CD14-positive monocyte (primary cell): ENCODE measurements at regions not wholly inside any gene's neighbourhood (a gene's known extent, or its start where the extent isn't known, plus 50 kb on each side); places are given as distances from the start of the nearest gene placed in this dataset.

Source experiments
- DNase-seq, 3 donors: peaks; one replicate each; pipeline ENCODE4 v3.0.0-alpha.2; 2011 to 2022
- H2AFZ ChIP-seq: 2 replicates; pipeline ENCODE4 v1.6.0; 2012; ENCODE audit warnings: mild to moderate bottlenecking, low read depth, low read length, inconsistent platforms; ENCODE audit not compliant: insufficient read depth, poor library complexity, severe bottlenecking
- H3K27ac ChIP-seq, 2 donors: 1 replicate in 1 of 2; 2 replicates in 1 of 2; pipeline ENCODE4 v1.5.1; 2012 to 2013; ENCODE audit warnings: low read length in 2 of 2, control low read depth in 1 of 2, inconsistent platforms in 1 of 2, low read depth in 1 of 2, mild to moderate bottlenecking in 1 of 2
- H3K27me3 ChIP-seq, 2 donors: one replicate each; pipeline versions ENCODE4 v1.6.0 to v1.6.1; 2011 to 2013; ENCODE audit warnings: low read length in 2 of 2; ENCODE audit not compliant: control insufficient read depth in 2 of 2, insufficient read depth in 2 of 2
- H3K36me3 ChIP-seq, 2 donors: replicated peaks in 1 of 2; 1 replicate in 1 of 2; 2 replicates in 1 of 2; pipeline versions ENCODE4 v1.5.1 to v1.6.1; 2012 to 2013; ENCODE audit warnings: low read length in 2 of 2, control low read depth in 1 of 2, inconsistent platforms in 1 of 2, mild to moderate bottlenecking in 1 of 2; ENCODE audit not compliant: insufficient read depth in 2 of 2, control insufficient read depth in 1 of 2
- H3K4me1 ChIP-seq, 2 donors: 1 replicate in 1 of 2; 2 replicates in 1 of 2; pipeline versions ENCODE4 v1.5.1 to v1.6.1; 2012 to 2013; ENCODE audit warnings: low read length in 2 of 2, control low read depth in 1 of 2, inconsistent platforms in 1 of 2, mild to moderate bottlenecking in 1 of 2, moderate library complexity in 1 of 2; ENCODE audit not compliant: insufficient read depth in 2 of 2, control insufficient read depth in 1 of 2
- H3K4me2 ChIP-seq: replicated peaks from 2 replicates; pipeline ENCODE3; 2012; ENCODE audit warnings: low read length, moderate library complexity, mild to moderate bottlenecking; ENCODE audit not compliant: poor library complexity, severe bottlenecking; ENCODE audit errors: extremely low read depth
- H3K4me3 ChIP-seq, 3 experiments: fragments of 200-600 bp in 1 of 3; sonication (generic) in 1 of 3; replicated peaks in 1 of 3; 1 replicate in 2 of 3; 2 replicates in 1 of 3; pipeline ENCODE4 v1.5.1; 2011 to 2013; ENCODE audit warnings: low read length in 3 of 3, mild to moderate bottlenecking in 3 of 3, control low read depth in 2 of 3, low read depth in 2 of 3, inconsistent platforms in 1 of 3, moderate library complexity in 1 of 3
- H3K79me2 ChIP-seq: 2 replicates; pipeline ENCODE4 v1.6.0; 2012; ENCODE audit warnings: mild to moderate bottlenecking, control low read depth, inconsistent platforms, low read length, moderate library complexity; ENCODE audit not compliant: insufficient read depth
- H3K9ac ChIP-seq: 2 replicates; pipeline ENCODE4 v1.6.0; 2017; ENCODE audit warnings: low read length, mild to moderate bottlenecking; ENCODE audit not compliant: insufficient read depth, poor library complexity, severe bottlenecking
- H3K9me3 ChIP-seq, 2 donors: replicated peaks in 1 of 2; 1 replicate in 1 of 2; 2 replicates in 1 of 2; pipeline versions ENCODE4 v1.5.1 to v1.6.1; 2012 to 2013; ENCODE audit warnings: low read length in 2 of 2, control low read depth in 1 of 2; ENCODE audit not compliant: control insufficient read depth in 1 of 2, insufficient read depth in 1 of 2
- H4K20me1 ChIP-seq: 2 replicates; pipeline ENCODE4 v1.6.0; 2012; ENCODE audit warnings: mild to moderate bottlenecking, low read length, control low read depth, moderate library complexity; ENCODE audit not compliant: insufficient read depth
- H3K27ac Mint-ChIP-seq, 7 donors: one replicate each; pipeline ENCODE4 v1.8.0; 2020; ENCODE audit warnings: mild to moderate bottlenecking in 7 of 7, mixed read lengths in 7 of 7, moderate library complexity in 6 of 7, inconsistent platforms in 2 of 7
- H3K27me3 Mint-ChIP-seq, 3 donors: one replicate each; pipeline ENCODE4 v1.8.0; 2021 to 2022; ENCODE audit warnings: low read depth in 3 of 3, mild to moderate bottlenecking in 3 of 3, mixed read lengths in 3 of 3, moderate library complexity in 3 of 3, inconsistent platforms in 1 of 3
- H3K36me3 Mint-ChIP-seq, 2 donors: one replicate each; pipeline ENCODE4 v1.8.0; 2020; ENCODE audit warnings: mixed read lengths in 2 of 2, inconsistent platforms in 1 of 2, mild to moderate bottlenecking in 1 of 2
- H3K4me1 Mint-ChIP-seq: one replicate; pipeline ENCODE4 v1.8.0; 2020; ENCODE audit warnings: mild to moderate bottlenecking, mixed read lengths
- H3K4me3 Mint-ChIP-seq, 2 donors: one replicate each; pipeline ENCODE4 v1.8.0; 2020; ENCODE audit warnings: mild to moderate bottlenecking in 2 of 2, mixed read lengths in 2 of 2, moderate library complexity in 1 of 2
- H3K9me3 Mint-ChIP-seq, 7 donors: one replicate each; pipeline ENCODE4 v1.8.0; 2020 to 2022; ENCODE audit warnings: mixed read lengths in 7 of 7, mild to moderate bottlenecking in 6 of 7, moderate library complexity in 6 of 7, inconsistent platforms in 2 of 7
- CTCF ChIP-seq: fragments of 200-600 bp; IDR thresholded peaks from one replicate; pipeline ENCODE4 v1.8.0; 2022; ENCODE audit warnings: antibody characterized with exemption, mild to moderate bottlenecking
- WGBS: methylation state at CpG from one replicate; pipeline ENCODE4 v1.1.5; 2013; ENCODE audit warnings: missing lambda C conversion rate; ENCODE audit not compliant: insufficient coverage; 5-methylcytosine and 5-hydroxymethylcytosine counted together
- intact Hi-C, 2 donors: fragments of 100-400 bp; cut with micrococcal nuclease; formaldehyde crosslinking; loops; one replicate each; pipeline versions ENCODE4 v1.15.0 to v1.15.1; 2023

GRCh38 chr7:51619880-51620279 lies 303.3 kb upstream of the COBL start:
- Mint-ChIP-seq H3K27ac (no peak overlapping the region), H3K9me3 (peaks cover 4 to 24% (median 14%) of the 10 kb centered on the region in 7 donors), H3K4me3 (no peak overlapping the region), H3K27me3 (no peaks in the 10 kb centered on the region), H3K36me3 (no peaks in the 10 kb centered on the region), H3K4me1 (no peaks in the 10 kb centered on the region)
- Histone ChIP-seq H3K9ac (no peak overlapping the region), H3K4me2 (no peak overlapping the region), H3K27me3 (no peaks in the 10 kb centered on the region), H3K4me1 (no peaks in the 10 kb centered on the region), H3K36me3 (no peaks in the 10 kb centered on the region), H3K4me3 (no peak overlapping the region), H3K79me2 (no peaks in the 10 kb centered on the region), H3K27ac (no peak overlapping the region), H2AFZ (no peak overlapping the region), H3K9me3 (peaks cover 14 to 33% of the 10 kb centered on the region in 2 donors), H4K20me1 (no peaks in the 10 kb centered on the region)
- intact Hi-C loops = no loop called here
- TF ChIP-seq CTCF = no peak
- 75% methylated on average over 1 of the region's 3 CpGs for WGBS
- DNase-seq = no peak

- Histone ChIP-seq H3K36me3 (no peaks in the 10 kb centered on the region), H2AFZ (no peak overlapping the region), H3K79me2 (no peaks in the 10 kb centered on the region), H3K4me2 (no peak overlapping the region), H3K4me1 (no peaks in the 10 kb centered on the region), H3K27me3 (no peaks in the 10 kb centered on the region), H3K27ac (no peak overlapping the region), H3K9ac (no peak overlapping the region), H3K9me3 (peaks cover 20 to 26% of the 10 kb centered on the region in 2 donors), H3K4me3 (no peak overlapping the region), H4K20me1 (no peaks in the 10 kb centered on the region)
- H3K27me3 Mint-ChIP-seq = no peaks in the 10 kb centered on the region
- TF ChIP-seq CTCF = no peak
- H3K4me1 Mint-ChIP-seq = no peaks in the 10 kb centered on the region
- peaks cover 6 to 17% (median 9%) of the 10 kb centered on the region in 7 donors for H3K9me3 Mint-ChIP-seq
- 65% methylated on average over 2 of the region's 5 CpGs for WGBS
- intact Hi-C loops = no loop called here
- no peaks in the 10 kb centered on the region for H3K36me3 Mint-ChIP-seq
- H3K4me3 Mint-ChIP-seq = no peak overlapping the region
- H3K27ac Mint-ChIP-seq = no peak overlapping the region
- DNase-seq = no peak
Measured at GRCh38 chr7:51617686-51618085, 301.1 kb upstream of the COBL start.
